OCI-LY7 (cell line): ENCODE measurements at regions not wholly inside any gene's neighbourhood (a gene's known extent, or its start where the extent isn't known, plus 50 kb on each side); places are given as distances from the start of the nearest gene placed in this dataset.

Experiments used
- CTCF ChIP-seq: fragments of 200-600 bp; sonication (generic); conservative IDR thresholded peaks from 2 replicates; pipeline ENCODE4 v1.5.1; 2014; ENCODE audit warnings: mild to moderate bottlenecking, antibody characterized with exemption, low read length, moderate library complexity, mixed read lengths
- EZH2phosphoT487 ChIP-seq: fragments of 200-600 bp; sonication (generic); IDR thresholded peaks from 2 replicates; pipeline ENCODE4 v1.6.1; 2018; ENCODE audit warnings: low read depth, borderline replicate concordance, mild to moderate bottlenecking, mixed run types, antibody characterized with exemption, low read length, moderate library complexity, mixed read lengths

- TF ChIP-seq CTCF, result no peak
- no peak for TF ChIP-seq EZH2phosphoT487
Measured at GRCh38 chr3:3342141-3342540, 162.7 kb upstream of the CRBN start.
